NCI-H2029 (cell line): ENCODE measurements at regions not wholly inside any gene's neighbourhood (a gene's known extent, or its start where the extent isn't known, plus 50 kb on each side); places are given as distances from the start of the nearest gene placed in this dataset.

ENCODE experiments used
- DNase-seq: peaks from one replicate; lab custom pipeline; 2025; lab: John Stamatoyannopoulos, UW

- no peak for DNase-seq
Measured at GRCh38 chr10:58010073-58010702, 257.5 kb downstream of the IPMK start.

- no peak for DNase-seq
Measured at GRCh38 chr10:58003945-58004344, 263.7 kb downstream of the IPMK start.

GRCh38 chr10:58001159-58001558 lies 266.5 kb downstream of the IPMK start:
- no peak for DNase-seq

GRCh38 chr10:57996536-57996935 lies 271.2 kb downstream of the IPMK start:
- DNase-seq: no peak

- DNase-seq: no peak
Measured at GRCh38 chr10:57993302-57993701, 274.4 kb downstream of the IPMK start.

GRCh38 chr10:57992321-57993077 lies 275.2 kb downstream of the IPMK start:
- no peak for DNase-seq

- DNase-seq: no peak
Measured at GRCh38 chr10:57988964-57989363, 278.7 kb downstream of the IPMK start.

GRCh38 chr10:57987055-57987721 lies 280.5 kb downstream of the IPMK start:
- DNase-seq: no peak

GRCh38 chr10:57986422-57986821 lies 281.3 kb downstream of the IPMK start:
- DNase-seq: no peak

- no peak for DNase-seq
Measured at GRCh38 chr10:57983281-57983791, 284.4 kb downstream of the IPMK start.

GRCh38 chr10:57982091-57982490 lies 285.6 kb downstream of the IPMK start:
- no peak for DNase-seq

- DNase-seq: no peak
Measured at GRCh38 chr10:57979956-57980355, 287.7 kb downstream of the IPMK start.

GRCh38 chr10:57979491-57979890 lies 288.2 kb downstream of the IPMK start:
- DNase-seq: no peak

GRCh38 chr10:57977262-57977661 lies 290.4 kb downstream of the IPMK start:
- no peak for DNase-seq

GRCh38 chr10:57973451-57973850 lies 294.2 kb downstream of the IPMK start:
- DNase-seq: no peak

- no peak for DNase-seq
Measured at GRCh38 chr10:57972783-57973182, 294.9 kb downstream of the IPMK start.

- no peak for DNase-seq
Measured at GRCh38 chr10:57968328-57969016, 299.2 kb downstream of the IPMK start.

- DNase-seq: peak; percentile 64
Measured at GRCh38 chr10:57964351-57964750, 303.3 kb downstream of the IPMK start.

GRCh38 chr10:57963546-57963945 lies 304.1 kb downstream of the IPMK start:
- DNase-seq: no peak

- no peak for DNase-seq
Measured at GRCh38 chr10:57962839-57963238, 304.9 kb downstream of the IPMK start.

- no peak for DNase-seq
Measured at GRCh38 chr10:57961487-57961886, 306.2 kb downstream of the IPMK start.

- DNase-seq: no peak
Measured at GRCh38 chr10:57960406-57960805, 307.3 kb downstream of the IPMK start.
